HG03354 (cell line): ENCODE measurements at regions not wholly inside any gene's neighbourhood (a gene's known extent, or its start where the extent isn't known, plus 50 kb on each side); places are given as distances from the start of the nearest gene placed in this dataset.

Source experiments
- ATAC-seq: cut with Tn5 transposase; IDR thresholded peaks from one replicate; pipeline ENCODE4 v1.9.1; 2021; ENCODE audit warnings: mild to moderate bottlenecking; ENCODE audit not compliant: unreplicated experiment, poor library complexity, severe bottlenecking

DNA sequence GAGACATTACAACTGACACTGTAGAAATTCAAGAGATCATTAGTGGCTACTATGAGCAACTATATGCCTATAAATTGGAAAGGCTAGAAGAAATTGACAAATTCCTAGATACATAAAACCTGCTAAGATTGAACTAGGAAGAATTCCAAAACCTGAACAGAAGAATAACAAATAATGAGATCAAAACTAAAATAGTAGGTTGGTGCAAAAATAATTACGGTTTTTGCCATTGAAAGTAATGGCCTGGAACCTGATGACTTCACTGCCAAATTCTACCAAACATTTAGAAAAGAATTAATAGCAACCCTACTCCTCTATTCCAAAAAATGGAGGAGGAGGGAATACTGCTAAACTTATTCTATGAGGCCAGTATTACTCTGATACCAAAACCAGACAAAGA, 824.9 kb downstream of the KLHL13 start:
- no peak for ATAC-seq

GRCh38 chrX:117274965-117275364, 812.2 kb upstream of the CT83 start:
- no peak for ATAC-seq
